GM18498 (cell line): ENCODE measurements at regions not wholly inside any gene's neighbourhood (a gene's known extent, or its start where the extent isn't known, plus 50 kb on each side); places are given as distances from the start of the nearest gene placed in this dataset.

Source experiments
- ATAC-seq: cut with Tn5 transposase; IDR thresholded peaks from one replicate; pipeline ENCODE4 v1.9.1; 2021; ENCODE audit warnings: mild to moderate bottlenecking, moderate library complexity; ENCODE audit not compliant: unreplicated experiment

DNA sequence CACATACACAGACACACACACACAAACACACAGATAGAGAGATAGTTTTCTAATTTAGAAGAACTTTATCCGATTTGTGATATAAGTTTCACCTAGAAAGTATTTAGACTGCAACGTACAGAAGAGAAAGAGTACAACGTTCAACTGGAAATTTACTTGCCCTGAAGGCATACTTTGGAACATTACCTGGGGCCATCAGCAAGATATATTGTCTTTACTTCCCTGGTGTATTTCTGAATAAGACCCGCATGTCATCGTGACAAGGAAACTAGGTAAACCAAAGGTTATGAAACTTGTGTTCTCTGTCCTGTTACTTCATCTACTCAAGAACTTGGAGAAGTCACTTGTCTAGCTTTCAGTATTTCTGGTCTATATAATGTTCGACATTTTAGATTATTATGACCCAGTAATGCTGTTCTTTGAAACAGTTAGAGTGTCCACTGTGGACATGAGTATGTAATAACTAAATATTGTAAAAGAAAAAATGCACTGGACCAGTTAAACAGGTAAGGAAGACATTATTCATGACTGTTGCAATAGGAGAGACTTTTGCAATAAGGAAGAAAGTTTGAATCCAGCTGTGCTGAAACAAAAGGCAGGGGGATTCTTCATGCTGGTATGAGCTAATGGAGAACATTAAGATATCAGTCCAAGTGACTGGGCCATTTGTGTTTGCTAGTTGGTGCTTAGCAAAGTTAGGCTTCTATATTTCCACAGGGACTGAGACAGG is 1791.1 kb downstream of the MAT2B start:
- ATAC-seq = no peak

DNA sequence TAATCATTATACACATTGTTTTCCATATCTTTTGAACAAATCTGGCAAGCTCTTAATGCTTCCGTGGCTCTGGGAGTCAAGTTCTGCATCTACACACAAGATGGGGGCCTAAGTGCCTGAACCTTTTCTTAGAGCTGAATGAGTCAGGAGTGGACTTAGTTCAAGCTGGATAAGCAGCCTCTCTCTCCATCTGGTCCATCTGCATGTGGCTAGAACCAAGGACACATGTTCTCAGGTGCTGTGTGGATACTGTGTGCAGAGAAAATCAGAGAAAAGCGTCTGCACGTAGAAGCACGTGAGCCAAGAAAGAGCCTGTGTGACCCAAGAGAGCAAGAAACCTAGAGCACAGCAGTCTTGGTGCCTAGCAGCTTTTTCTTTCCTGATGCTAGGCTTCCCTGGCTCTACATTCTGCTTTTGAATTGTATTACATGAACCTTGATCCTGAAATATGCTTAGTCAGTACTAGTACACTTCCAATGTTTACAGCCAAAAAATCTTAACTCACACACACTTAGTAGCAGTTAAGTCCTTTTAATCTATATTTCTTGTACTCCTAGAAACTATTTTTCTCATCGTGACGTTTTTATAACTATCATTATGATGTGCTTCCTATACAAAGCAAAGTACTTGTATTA is 1798.9 kb downstream of the MAT2B start:
- ATAC-seq = no peak

DNA sequence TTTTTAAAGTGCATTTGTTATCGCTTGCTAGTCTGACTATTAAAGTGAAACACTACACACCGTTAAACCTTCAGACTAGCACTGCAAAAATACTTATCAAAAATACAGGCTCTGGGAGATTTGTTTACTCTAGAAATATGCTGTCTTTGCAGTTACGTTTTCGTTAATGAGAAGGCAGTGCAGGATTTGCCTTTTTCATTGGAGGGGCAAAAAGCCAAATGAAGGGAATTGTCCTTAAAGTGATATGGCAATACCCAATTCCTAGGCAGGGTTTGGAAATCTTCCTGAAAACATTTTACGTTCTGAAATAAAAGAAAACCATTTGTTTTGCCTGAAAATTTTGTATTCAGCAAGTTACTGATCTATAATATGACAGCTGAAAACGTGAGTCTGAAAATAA is 1800.2 kb downstream of the MAT2B start:
- ATAC-seq = no peak

DNA sequence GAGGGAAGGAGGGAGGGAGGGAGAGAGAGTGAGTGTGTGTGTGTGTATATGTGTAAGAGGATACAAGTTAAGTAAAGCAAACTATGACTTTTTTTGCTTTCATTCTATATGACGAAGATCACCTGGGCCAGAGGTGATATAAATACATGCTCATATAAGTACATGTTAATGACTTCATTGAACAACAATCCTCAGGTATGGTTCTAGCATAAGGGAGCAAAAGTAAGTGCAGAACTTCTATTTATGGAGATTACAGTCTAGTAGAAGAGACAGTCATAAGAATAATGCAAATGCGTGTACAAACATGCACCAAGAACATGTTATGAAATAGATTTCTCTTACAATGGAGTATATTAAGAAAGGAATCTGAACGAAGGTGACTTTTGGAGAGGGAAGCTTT is 1804.0 kb downstream of the MAT2B start:
- ATAC-seq = no peak

DNA sequence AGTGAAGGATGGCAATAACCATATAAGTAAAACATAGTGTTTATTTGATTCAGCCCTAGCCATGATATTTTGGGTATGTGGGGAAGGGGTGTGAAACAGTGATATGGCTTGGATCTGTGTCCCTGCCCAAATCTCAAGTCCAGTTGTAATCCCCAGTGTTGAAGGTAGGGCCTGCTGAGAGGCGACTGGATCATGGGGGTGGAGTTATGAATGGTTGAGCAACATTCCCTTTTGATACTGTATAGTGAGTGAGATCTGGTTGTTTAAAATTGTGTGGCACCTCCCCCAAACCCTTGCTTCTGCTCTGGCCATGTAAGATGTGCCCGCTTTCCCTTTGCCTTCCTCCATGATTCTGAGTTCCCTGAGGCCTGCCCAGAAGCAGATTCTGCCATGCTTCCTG is 1804.6 kb downstream of the MAT2B start:
- ATAC-seq = no peak

DNA sequence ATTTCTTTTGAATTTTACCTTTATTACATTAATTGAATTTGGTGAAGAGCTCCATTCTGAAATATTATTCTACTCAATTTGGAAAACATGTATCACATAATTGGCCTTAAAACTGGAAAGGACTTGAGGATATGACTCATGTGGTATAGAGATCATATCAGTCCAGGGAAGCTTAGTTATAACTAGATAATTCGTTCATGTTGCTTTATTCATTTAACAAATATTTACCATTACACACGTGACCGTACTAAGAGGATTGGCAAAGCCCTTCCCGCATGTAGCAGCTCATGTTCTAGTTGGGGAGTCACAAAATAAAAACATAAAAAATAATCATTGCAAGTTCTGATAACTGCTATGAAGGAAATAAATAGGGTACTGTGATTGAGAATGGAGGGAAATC is 1816.5 kb downstream of the MAT2B start:
- no peak for ATAC-seq

DNA sequence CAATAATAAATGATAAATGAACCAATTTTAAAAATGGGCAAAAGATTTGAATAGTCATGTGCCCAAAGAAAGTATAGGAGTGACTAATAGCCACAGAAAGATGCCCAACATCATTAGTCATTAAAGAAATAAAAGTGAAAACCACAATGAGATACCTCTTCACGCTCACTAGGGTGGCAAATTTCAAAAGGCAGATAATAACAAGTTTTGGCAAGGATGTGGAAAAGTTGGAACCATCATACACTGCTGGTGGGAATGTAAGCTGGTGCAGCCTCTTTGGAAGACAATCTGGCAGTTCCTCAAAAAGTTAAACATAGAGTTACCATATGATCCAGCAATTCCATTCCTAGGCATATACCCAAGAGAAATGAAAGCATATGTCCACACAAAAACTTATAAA is 1819.8 kb downstream of the MAT2B start:
- no peak for ATAC-seq

DNA sequence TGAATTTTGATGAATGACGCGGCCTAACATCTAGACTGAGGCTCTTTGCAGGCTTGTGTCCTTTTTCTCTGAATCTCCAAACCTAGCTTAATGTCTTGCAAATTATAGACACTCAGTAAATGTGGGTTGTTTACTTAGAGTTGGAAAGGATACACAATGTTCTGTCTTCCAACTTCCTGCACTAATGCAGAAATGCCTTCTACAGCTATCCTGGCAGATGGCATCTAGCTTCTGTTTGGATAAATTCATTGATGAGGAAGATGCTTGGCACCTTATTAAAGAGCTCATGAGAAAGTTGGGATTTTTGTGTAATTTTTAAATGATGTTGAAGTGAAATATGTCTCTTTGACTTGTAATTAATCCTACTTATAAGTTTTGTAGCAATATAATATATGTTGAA is 1822.2 kb downstream of the MAT2B start:
- ATAC-seq = no peak

DNA sequence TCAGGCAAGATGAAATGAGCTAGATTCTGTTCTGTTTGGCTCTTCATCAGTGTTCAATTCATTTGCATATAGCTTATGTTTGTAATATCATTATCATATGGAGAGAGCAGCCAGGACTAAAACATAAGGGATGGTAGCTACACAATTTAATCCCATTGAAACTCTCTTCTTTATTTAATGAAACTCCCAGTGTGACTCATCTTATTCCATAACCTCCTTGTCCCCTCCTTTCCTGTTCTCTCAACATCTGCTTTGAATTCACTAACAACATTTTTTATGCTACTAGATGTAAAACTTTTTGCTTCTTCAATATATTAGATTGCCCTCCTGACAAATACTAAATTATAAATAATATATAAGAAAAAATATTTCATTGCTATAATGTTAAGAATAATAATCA is 1823.4 kb downstream of the MAT2B start:
- no peak for ATAC-seq

DNA sequence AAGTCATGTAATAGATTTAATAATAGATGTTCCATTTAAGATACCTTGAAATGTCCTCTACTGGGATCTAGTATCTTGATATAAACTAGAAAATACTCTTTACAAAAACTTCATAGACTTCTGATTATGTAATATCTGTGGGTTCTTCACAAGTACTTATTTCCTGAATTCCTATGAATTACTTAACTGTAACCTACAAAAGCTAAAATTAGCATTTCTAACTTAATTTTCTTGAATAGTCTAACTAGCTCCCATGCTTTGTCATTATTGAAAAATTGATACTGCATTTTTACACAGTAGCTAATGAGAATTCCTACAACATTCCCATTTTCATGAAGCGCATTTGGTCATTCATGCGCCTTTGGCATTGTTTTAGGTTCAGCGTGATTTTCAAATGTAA is 1828.2 kb downstream of the MAT2B start:
- ATAC-seq = no peak

DNA sequence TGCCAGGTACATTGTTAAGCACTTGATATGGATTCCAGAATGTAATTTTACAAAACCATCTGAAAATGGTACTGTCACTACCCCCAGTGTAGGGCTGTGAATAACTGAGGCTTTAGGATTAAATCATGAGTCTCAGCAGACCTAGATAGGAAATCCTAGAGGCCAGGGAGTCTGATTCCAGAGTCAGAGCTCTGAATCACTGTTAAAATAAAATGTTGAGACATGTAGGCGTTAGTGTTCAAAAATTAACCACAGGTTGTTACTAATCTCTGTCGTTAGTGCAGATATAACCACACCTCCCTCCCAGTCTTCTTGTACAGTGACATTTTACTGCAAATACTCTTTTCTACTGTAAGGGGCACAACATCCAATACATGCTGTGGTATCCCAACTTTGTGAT is 1828.8 kb downstream of the MAT2B start:
- ATAC-seq = no peak

DNA sequence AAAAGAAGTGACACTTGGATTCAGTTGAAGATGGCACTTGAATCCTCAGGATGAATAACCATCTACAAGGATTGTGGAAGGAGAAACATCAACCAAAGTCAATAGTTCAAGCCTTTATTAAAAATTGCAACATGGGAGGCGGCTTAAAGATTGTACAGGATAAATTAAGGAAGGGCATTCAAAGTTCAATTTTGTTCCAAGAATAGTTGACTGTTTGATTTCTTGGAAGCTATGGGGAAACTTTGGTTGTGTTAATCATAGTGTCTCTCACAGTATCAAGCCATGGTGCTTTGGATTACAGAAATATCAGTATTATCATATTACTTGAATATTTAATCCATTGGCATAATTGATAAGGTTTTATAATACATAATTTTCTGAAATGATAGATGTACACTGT is 1844.3 kb downstream of the MAT2B start:
- no peak for ATAC-seq

DNA sequence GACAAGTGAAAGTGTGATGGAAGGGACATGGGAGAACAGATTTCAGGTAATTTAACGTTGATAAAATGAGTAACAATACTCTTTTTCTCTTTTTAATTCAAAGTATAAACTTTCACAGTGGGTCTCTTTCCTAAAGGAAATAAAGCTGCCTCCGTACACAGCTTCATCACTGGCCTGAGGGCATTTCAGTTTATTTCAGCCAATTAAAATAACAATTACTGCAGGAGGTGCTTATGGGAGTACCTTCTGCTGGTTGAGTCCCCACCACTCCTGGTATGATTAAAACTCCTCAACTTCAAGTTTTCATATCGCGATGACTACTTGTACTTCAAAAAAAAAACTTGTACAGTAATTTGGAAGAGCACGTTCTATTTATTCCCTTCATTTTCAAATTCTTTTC is 1845.9 kb downstream of the MAT2B start:
- no peak for ATAC-seq

DNA sequence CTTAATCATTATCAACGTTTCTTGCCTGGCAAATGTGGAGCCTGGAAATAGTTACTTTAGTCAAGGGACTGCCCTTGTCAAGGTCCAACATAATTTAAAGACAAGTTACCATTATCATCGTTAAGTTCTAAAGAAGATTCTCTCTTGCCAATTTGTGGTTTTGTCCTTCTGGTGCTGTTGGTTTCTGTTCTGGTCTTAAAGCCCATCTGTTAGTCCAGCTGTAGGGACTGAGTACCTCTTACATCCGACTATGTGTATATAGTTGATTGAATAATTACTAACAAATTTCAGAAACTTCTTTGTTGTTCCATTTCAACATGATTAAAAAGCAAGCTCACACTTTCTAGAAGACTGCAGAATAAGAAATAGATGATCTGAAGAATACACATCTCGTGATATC is 1854.9 kb downstream of the MAT2B start:
- ATAC-seq = no peak

DNA sequence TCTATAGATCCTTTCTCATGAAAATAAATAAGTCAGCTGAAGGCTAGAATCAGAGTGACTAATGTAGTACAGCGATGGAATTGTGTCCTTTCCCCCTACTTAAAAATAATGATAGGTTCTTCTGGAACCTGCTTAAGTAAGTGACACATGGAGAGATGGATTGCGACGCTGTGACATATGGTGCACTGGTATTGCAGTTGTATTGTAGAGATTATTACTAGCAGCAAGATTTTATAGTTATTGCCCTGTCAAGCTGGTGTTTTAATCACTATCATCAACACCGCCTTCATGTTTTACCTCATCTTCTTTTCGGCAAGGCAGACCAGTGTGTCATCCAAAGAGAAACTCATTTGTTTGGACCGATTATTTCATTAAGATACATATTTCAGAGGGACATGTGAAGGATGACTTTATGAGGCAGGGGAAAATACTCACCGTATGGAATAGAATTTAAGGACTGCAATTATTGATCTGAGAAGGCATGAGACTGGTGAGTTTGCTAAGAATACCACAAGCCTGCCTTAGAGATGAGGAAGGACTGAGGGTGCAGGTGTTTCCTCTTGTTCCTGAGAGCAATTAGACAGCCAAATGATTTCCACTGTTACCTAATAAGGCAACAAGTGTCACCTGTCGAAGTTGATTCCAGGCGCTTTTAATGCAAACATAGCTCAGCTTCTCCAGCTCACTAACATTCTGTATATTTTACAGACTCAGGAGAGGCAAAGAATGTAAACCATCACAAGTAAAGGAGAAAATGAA is 1855.5 kb downstream of the MAT2B start:
- no peak for ATAC-seq

DNA sequence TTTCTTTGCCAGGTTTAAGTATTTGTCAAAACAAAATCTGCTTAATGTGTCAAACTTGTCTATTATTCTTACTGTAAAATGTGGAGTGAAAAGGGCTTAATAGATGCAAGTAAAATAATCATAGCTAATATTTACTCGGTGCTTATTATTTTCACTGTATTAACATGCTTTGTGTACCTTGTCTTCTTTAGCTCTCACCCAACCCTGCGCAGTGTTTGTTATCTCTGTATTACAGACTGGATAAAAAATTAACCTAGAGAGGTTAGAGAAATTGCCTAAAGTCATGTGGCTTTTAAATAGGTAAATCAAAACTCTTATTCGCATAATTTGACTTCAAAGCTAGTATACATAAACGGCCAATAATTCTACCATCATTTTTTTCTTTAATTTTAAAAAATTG is 1864.8 kb downstream of the MAT2B start:
- no peak for ATAC-seq

DNA sequence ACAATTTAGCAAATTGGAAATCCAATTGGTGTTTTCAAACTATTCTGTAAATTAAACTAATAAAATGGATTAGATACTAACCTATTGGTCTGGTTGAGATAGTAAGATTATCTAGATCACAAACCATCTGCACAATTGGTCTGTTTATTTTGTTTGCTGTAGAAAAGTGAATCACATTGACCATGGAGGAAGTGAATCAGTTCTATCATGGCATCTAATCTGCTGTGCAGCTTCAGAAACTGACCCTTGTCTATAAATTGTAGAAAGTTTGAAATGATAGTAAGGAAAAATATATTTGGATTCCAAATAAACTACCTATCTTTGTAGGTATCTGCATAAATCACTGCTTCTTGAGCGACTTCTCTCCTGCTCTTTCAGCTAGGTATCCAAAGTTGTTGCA is 1865.4 kb downstream of the MAT2B start:
- no peak for ATAC-seq

DNA sequence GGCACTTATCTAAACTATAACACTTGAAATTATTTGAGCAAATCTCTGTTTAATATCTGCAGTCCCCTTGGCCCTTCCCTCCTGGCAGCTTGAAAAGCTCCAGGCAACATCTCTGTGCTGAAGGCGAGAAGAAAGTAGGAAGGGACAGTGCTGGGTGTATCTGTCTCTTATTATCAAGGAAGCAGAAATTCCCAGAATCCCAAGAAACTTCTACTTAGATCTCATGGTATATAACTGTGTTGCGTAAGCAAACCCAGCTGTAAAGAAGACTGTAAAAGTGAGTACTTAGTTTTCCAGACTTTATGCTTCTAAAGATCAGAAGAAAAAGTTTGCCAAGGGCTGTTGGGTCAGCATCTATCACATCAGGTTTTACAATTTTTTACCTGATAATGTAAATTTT is 1869.8 kb downstream of the MAT2B start:
- ATAC-seq = no peak

DNA sequence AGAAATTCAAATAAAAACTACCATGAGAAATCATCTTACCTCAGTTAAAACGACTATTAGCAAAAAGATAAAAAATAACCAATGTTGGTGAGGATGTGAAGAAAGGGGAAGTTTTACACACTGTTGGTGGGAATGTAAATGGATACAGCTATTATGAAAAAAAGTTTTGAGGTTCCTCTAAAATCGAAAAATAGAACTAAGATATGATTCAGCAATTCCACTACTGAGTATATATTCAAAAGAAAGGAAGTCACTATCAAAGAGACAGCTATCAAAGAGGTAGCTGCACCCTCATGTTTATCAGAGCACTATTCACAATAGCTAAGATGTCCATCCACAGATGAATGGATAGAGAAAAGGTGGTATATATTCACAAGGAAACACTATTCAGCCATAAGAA is 1888.4 kb downstream of the MAT2B start:
- no peak for ATAC-seq

DNA sequence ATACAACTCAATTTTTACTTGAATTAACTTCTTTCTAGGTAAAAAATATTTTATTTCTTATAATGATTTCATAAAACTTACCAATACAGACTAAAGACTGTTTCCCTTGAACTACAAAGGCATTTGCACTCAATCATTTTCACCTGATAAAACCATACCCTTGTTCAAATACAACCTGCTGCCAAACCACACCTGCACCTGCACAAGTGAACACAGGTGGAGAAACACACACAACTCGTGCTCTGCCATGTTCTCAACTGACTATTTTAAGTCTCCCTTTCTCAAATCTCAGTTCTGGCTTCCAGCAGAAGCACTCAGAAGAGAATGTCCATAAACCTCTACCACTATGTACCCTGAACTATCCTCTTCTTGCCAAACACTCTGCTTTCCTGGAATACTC is 1892.1 kb downstream of the MAT2B start:
- ATAC-seq = no peak

DNA sequence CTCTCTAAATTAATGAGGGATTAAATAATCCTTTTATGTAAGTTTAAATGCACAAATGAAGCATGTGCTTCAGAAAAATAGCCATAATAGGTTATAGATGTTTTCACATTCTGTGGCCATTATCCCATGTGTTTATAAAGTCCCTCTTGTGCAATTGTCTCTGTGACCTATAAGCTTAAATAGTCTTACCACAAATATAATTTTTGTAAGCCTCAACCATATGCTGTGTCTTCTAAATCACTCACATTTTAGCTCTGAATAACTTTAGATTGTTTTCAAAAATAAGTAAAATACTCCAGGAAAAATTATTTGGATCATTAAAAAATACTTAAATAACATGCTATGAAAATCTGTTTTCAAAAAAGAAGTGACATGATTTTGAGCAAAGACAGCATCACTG is 1894.7 kb downstream of the MAT2B start:
- ATAC-seq = no peak

DNA sequence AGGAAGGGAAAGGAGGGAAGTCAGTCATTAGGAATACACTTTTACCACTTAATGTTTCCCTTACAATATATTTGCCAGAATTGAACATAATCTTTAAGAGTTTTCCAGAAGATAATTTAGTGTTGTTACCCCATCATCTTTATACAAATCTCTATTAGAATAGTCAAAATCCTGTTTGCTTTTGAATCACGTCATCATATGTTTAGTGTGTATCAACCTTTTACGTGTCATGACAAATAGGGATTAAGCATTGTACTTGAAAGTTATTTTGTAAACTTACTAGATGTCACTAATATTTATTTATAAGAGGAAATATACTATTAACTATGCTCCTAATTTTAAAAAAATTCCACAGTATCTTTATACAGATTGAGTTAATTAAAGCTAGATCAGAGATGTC is 1899.5 kb downstream of the MAT2B start:
- ATAC-seq = no peak
